ENCODE measurements at regions not wholly inside any gene's neighbourhood (a gene's known extent, or its start where the extent isn't known, plus 50 kb on each side); places are given as distances from the start of the nearest gene placed in this dataset.

DNA sequence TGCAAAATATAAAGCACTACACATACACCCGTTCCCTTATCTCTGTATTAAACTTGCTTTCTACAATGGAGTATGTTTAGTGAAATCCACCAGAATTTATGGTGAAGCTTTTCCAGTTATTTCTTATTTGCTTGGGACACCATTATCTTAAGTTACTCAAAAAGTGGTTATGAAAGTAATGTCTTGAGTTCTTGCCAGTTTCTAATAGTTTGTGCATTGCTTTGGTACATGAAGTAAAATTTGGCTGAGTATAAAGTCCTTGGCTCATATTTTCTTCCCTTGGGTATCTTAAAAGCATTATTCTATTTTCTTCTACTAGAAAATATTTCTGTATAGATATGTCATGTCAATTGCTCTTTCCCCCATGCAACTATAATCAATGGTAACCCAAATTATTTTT is 85.2 kb downstream of the POLR1F start (continued):
- TF ChIP-seq, protein P1, sequence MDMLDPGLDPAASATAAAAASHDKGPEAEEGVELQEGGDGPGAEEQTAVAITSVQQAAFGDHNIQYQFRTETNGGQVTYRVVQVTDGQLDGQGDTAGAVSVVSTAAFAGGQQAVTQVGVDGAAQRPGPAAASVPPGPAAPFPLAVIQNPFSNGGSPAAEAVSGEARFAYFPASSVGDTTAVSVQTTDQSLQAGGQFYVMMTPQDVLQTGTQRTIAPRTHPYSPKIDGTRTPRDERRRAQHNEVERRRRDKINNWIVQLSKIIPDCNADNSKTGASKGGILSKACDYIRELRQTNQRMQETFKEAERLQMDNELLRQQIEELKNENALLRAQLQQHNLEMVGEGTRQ (IDR thresholded peaks at IDR 0.05; ENCODE audit: low read length): no peak
- TF ChIP-seq TCF12 (IDR thresholded peaks at IDR 0.05; ENCODE audit: low read depth, low read length) (no peak), MAFK (IDR thresholded peaks at IDR 0.05; ENCODE audit: low read depth, low read length) (no peak), TBP (IDR thresholded peaks at IDR 0.05; ENCODE audit: low read depth, low read length) (no peak)

All from H1 (cell line).